KMS-11 (cell line): ENCODE measurements at regions not wholly inside any gene's neighbourhood (a gene's known extent, or its start where the extent isn't known, plus 50 kb on each side); places are given as distances from the start of the nearest gene placed in this dataset.
"Not testable (repeated sequence)": the region's sequence is repeated elsewhere in the genome, so short reads cannot be mapped to it uniquely, and the experiment has no call there.

ENCODE experiments used
- H2AFZ ChIP-seq: fragments of 200-600 bp; sonication (generic); 2 replicates; pipeline ENCODE4 v1.6.1; 2016; ENCODE audit warnings: antibody characterized with exemption, mixed run types, low read depth
- H3K27ac ChIP-seq: fragments of 200-600 bp; sonication (generic); 2 replicates; pipeline ENCODE4 v1.6.1; 2016; ENCODE audit warnings: mild to moderate bottlenecking, mixed run types
- H3K27me3 ChIP-seq: fragments of 200-600 bp; sonication (generic); 2 replicates; pipeline ENCODE4 v1.6.1; 2017; ENCODE audit warnings: mild to moderate bottlenecking, low read depth, mixed run types, moderate library complexity; ENCODE audit not compliant: insufficient read depth
- H3K36me3 ChIP-seq: fragments of 200-600 bp; sonication (generic); 2 replicates; pipeline ENCODE4 v1.6.1; 2017; ENCODE audit warnings: mild to moderate bottlenecking, mixed run types; ENCODE audit not compliant: insufficient read depth
- H3K4me1 ChIP-seq: fragments of 200-600 bp; sonication (generic); 2 replicates; pipeline ENCODE4 v1.6.1; 2016; ENCODE audit warnings: mild to moderate bottlenecking, low read depth, mixed run types; ENCODE audit not compliant: poor library complexity, severe bottlenecking
- H3K4me2 ChIP-seq: fragments of 200-600 bp; sonication (generic); 2 replicates; pipeline ENCODE4 v1.7.0; 2016; ENCODE audit warnings: mild to moderate bottlenecking, mixed run types
- H3K4me3 ChIP-seq: fragments of 200-600 bp; sonication (generic); IDR thresholded peaks from 2 replicates; pipeline ENCODE4 v1.6.1; 2017; ENCODE audit warnings: low read depth, low read length, mixed read lengths; ENCODE audit not compliant: insufficient read depth
- H3K79me2 ChIP-seq: fragments of 200-600 bp; sonication (generic); 2 replicates; pipeline ENCODE4 v1.6.1; 2016; ENCODE audit warnings: low read depth, mixed run types; ENCODE audit not compliant: insufficient read depth
- H3K9ac ChIP-seq: fragments of 200-600 bp; sonication (generic); 2 replicates; pipeline ENCODE4 v1.6.1; 2016; ENCODE audit warnings: mild to moderate bottlenecking, mixed run types
- H4K20me1 ChIP-seq: fragments of 200-600 bp; sonication (generic); 2 replicates; pipeline ENCODE4 v1.6.1; 2016; ENCODE audit warnings: mild to moderate bottlenecking, mixed run types; ENCODE audit not compliant: insufficient read depth
- TF ChIP-seq, protein P1 (sequence below): fragments of 200-600 bp; sonication (generic); conservative IDR thresholded peaks from 2 replicates; pipeline ENCODE4 v1.6.1; 2017; ENCODE audit warnings: low read depth, mild to moderate bottlenecking, antibody characterized with exemption, low read length, moderate library complexity, mixed read lengths

DNA sequence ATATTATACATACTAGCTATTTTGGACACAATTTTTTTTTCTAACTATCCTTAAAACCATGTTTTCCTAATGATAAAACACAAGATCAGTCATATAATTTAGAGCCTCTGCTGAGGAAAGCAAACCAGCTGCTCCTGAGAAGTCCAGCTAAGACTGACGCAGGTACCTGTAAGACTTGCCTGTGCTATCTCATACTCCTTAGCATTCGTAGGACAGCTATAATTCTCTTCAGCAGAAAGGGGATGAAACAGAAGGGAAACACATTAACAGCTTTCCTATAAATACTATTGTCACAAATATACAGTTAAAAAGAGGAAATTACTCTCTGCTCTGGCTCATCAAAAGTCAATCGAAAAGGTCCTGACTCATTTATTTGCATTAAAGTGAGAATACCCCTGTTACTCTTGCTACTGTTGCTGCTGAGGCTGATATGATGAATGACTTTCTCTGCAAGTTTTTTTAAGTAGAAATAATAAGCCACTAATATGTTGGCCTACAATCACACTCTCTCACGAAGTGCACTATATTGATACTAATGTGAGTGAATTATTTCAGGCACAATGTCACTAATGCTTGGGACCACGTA, 757.1 kb downstream of the KCNT2 start:
- TF ChIP-seq, protein P1, sequence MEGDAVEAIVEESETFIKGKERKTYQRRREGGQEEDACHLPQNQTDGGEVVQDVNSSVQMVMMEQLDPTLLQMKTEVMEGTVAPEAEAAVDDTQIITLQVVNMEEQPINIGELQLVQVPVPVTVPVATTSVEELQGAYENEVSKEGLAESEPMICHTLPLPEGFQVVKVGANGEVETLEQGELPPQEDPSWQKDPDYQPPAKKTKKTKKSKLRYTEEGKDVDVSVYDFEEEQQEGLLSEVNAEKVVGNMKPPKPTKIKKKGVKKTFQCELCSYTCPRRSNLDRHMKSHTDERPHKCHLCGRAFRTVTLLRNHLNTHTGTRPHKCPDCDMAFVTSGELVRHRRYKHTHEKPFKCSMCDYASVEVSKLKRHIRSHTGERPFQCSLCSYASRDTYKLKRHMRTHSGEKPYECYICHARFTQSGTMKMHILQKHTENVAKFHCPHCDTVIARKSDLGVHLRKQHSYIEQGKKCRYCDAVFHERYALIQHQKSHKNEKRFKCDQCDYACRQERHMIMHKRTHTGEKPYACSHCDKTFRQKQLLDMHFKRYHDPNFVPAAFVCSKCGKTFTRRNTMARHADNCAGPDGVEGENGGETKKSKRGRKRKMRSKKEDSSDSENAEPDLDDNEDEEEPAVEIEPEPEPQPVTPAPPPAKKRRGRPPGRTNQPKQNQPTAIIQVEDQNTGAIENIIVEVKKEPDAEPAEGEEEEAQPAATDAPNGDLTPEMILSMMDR, result no peak
- no peak overlapping the region for H3K4me2 ChIP-seq

DNA sequence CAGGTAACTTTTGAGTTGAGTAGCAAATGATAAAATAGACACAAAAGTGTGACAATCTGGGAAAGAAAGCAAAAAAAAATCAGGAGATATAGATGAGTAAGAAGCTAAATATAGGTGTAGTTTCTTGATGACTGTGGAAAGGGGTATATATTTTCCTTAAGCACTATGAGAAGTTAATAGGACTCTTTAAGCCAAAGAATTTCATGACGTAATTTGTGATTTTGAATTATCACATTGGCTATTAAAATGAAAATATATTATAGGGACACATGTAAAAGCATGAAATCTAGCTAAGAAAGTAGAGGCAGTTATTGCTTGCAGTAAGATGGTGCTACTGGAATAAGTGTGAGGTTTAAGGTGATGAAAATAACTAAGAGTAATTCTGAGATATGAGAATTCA, 759.1 kb downstream of the KCNT2 start:
- Histone ChIP-seq H4K20me1 (no peaks in the 10 kb centered on the region), H3K9ac (no peak overlapping the region), H3K27ac (no peak overlapping the region), H3K4me1 (no peaks in the 10 kb centered on the region), H3K27me3 (no peaks in the 10 kb centered on the region), H3K4me2 (no peak overlapping the region), H3K4me3 (no peak overlapping the region), H3K36me3 (no peaks in the 10 kb centered on the region), H2AFZ (no peak overlapping the region), H3K79me2 (no peaks in the 10 kb centered on the region)
- TF ChIP-seq, protein P1, result no peak

More for the DNA sequence above, 757.1 kb downstream of the KCNT2 start:
- Histone ChIP-seq H3K79me2 (no peaks in the 10 kb centered on the region), H3K27me3 (no peaks in the 10 kb centered on the region), H3K4me1 (no peaks in the 10 kb centered on the region), H3K27ac (no peak overlapping the region), H3K36me3 (no peaks in the 10 kb centered on the region), H2AFZ (no peak overlapping the region), H3K9ac (no peak overlapping the region), H4K20me1 (no peaks in the 10 kb centered on the region), H3K4me3 (no peak overlapping the region)

DNA sequence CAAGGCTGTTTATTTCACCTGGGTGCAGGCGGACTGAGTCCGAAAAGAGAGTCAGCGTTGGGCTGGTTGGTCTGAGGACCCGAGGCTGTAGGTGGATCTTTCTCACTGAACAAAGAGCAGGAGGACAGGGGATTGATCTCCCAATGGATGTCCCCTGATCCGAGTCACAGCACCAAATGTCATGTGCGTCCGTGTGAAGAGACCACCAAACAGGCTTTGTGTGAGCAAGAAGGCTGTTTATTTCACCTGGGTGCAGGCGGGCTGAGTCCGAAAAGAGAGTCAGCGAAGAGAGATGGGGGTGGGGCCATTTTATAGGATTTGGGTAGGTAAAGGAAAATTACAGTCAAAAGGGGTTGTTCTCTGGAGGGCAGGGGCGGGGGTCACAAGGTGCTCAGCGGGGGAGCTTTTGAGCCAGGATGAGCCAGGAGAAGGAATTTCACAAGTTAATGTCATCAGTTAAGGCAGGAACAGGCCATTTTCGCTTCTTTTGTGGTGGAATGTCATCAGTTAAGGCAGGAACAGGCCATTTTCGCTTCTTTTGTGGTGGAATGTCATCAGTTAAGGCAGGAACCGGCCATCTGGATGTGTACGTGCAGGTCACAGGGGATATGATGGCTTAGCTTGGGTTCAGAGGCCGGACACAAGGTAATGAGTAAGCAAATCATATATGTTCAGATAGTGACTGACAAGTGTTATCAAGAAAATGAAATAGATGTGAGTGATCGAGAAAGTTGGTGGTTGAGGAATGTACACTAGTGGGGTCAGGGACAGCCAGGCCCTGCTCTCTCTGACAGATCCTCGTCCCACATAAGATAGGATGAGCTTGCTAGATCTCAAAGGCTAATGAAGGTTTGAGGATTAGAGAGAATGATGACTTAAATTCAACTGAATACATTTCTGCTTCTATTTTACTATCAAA, 760.0 kb downstream of the KCNT2 start:
- H3K79me2 ChIP-seq, H3K27ac ChIP-seq, H3K4me2 ChIP-seq, H4K20me1 ChIP-seq, H3K4me3 ChIP-seq, H3K27me3 ChIP-seq, H2AFZ ChIP-seq, H3K9ac ChIP-seq, H3K4me1 ChIP-seq, H3K36me3 ChIP-seq: not testable (repeated sequence)

DNA sequence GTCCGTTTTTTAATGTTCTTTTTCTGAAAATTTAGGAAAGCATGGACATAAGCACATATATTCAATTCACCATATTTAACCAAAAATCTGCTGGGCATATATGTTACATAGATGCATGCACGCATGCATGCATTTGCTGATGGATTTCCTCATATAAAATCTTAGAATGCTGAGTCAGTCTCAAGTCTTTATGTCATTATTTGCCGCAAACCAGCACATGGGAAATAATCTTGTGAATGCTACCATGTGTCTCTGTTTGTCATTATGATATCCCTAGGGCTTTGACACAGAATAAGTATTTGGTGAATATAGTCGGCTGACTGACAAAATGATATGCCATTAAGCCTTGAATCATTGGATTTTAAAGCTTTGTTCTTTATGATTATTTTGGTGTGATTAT, 776.5 kb downstream of the KCNT2 start:
- Histone ChIP-seq H3K9ac (no peak overlapping the region), H2AFZ (no peak overlapping the region), H3K4me2 (no peak overlapping the region), H3K4me1 (no peaks in the 10 kb centered on the region), H3K79me2 (no peaks in the 10 kb centered on the region), H3K27me3 (no peaks in the 10 kb centered on the region), H4K20me1 (no peaks in the 10 kb centered on the region), H3K4me3 (no peak overlapping the region), H3K36me3 (no peaks in the 10 kb centered on the region), H3K27ac (no peak overlapping the region)
- TF ChIP-seq, protein P1, result no peak

DNA sequence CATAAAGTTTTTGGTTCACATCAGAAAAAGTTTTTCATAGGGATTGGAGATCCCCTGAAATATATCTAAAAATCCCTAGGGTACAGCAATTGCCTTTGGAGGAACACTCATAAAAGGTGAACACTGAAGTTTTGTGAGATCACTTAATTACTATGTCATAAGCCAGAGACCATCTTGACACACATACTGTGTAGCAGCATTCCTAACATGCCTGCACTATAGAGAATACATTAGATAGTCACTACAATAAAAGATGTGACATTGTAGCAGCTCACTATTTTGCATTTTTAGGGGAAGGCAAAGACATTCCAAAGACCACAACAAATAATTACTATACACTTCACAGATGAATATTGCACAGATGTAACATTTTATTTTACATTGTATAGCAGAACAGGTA, 779.9 kb downstream of the KCNT2 start:
- Histone ChIP-seq H4K20me1 (no peaks in the 10 kb centered on the region), H3K79me2 (no peaks in the 10 kb centered on the region), H3K4me3 (no peak overlapping the region), H3K4me1 (no peaks in the 10 kb centered on the region), H2AFZ (no peak overlapping the region), H3K4me2 (no peak overlapping the region), H3K9ac (no peak overlapping the region), H3K27me3 (no peaks in the 10 kb centered on the region), H3K27ac (no peak overlapping the region), H3K36me3 (no peaks in the 10 kb centered on the region)
- TF ChIP-seq, protein P1, result no peak
